GF-D8 (cell line): ENCODE measurements at regions not wholly inside any gene's neighbourhood (a gene's known extent, or its start where the extent isn't known, plus 50 kb on each side); places are given as distances from the start of the nearest gene placed in this dataset.
"Not testable (repeated sequence)": the region's sequence is repeated elsewhere in the genome, so short reads cannot be mapped to it uniquely, and the experiment has no call there.

Experiments used
- DNase-seq: peaks from one replicate; lab custom pipeline; 2025; lab: John Stamatoyannopoulos, UW

DNA sequence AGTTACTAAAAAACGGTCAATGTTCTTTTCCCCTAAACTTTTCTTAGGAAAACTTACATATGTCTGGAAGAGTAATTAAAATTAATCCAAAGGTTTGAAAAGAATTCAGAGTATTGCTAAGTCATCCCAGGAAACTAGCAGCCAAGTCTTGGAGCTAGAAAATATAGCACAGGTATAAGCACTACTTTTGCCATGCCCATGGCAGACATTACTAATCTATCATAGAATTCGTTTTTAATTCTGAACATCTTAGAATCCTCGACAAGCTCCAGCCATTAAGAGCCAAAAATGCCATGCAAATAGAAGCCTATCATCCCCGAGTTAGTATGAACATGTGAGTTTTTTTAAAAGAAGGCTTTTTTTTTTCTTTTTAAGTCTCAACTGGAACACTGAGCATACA is 395.0 kb downstream of the ZEB2 start:
- no peak for DNase-seq

DNA sequence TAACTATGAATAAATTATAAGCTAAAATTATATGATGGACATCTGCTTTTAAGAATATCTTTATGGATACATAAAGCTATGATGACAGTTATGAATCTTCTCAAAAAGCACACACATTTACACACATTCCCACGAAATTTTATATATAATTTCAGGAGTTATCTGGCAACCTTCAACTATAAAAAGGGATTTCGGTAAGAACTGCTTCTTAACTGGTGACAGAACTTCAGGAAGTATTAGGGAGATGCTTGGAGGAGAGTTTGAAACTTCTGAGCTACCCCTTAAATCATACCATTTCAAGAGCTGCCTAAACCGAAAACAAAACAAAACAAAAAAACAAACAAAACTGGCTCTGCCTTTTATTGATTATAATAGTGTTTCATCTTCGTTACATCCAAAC is 399.4 kb downstream of the ZEB2 start:
- DNase-seq, result no peak

DNA sequence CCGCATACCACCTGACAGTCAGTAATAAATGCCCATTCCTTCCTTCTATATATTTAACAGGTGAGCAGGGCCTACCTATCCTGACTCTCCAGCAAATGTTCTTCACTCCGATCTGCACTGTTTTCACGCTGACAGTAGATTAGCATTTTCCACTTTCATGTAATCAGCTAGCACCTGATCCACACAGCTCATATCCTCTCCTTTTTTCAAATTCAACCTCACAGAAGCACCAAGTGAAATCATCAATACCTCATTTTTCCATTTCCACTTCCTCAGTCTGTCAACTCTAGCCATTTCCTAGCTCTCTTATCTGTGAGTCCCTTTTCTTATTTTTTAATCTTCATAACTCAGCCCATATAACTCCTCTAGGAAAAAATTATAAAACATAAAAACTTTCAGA is 402.8 kb downstream of the ZEB2 start:
- no peak for DNase-seq

DNA sequence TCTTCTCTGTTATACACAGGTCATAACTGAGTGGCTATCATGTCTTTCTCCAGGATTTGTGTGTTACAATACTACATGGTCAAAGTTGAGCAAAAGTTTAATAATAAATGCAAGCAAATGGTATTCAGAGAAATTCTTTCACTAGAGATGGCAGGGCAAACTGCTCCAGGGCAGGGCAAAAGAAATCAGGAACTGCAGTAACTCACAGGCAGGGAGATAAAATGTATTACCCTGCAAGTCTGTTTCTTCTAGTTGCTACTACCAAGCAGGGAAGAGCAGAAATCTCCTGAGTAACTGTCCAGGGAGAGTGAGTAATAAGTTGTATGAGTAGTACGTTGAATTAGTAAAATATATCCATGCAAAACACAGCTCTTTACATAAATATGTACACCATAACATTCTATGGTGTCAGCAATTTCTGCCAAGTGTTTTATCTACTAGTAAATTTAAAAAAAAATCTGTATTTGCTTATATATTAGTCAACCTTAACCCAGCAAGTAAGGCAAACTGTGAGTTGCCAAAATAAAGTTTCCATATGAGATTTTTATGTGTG is 404.1 kb downstream of the ZEB2 start:
- no peak for DNase-seq

DNA sequence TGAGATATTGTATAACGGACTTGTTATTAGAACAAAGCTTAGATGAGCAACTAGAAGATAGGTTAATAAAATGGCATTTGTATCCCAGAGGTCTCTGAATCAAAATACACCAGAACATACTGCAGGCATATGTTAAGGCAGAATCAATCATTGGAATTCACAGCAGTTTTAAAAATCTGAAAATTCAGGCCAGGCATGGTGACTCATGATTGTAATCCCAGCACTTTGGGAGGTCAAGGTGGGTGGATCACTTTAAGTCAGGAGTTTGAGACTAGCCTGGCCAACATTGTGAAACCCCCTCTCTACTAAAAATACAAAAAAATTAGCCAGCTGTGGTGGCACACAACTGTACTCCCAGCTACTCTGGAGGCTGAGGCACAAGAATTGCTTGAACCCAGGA is 405.2 kb downstream of the ZEB2 start:
- DNase-seq, result no peak

DNA sequence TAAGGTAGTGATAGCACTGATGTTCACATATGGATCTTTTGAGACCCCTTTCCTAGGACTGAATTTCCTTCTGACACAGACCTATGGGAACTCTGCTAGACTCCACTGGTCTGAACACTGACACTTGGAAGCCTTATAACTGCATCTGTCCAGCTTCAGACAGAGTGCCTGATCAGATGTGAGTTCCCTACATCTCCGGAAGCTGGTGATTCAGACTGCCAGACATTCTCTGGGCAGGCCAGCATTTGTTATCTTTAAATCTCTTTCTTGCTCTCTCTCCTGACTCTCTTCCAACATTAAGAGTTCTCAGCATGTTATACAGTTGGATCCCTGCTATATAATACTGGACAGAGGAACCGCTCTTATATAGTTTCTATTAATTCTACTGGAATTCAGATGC is 408.5 kb downstream of the ZEB2 start:
- no peak for DNase-seq

DNA sequence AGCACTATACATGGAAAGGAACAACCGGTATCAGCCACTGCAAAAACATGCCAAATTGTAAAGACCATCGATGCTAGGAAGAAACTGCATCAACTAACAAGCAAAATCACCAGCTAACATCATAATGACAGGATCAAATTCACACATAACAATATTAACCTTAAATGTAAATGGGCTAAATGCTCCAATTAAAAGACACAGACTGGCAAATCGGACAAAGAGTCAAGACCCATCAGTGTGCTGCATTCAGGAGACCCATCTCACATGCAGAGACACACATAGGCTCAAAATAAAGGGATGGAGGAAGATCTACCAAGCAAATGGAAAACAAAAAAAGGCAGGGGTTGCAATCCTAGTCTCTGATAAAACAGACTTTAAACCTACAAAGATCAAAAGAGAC is 413.8 kb downstream of the ZEB2 start:
- not testable (repeated sequence) for DNase-seq

DNA sequence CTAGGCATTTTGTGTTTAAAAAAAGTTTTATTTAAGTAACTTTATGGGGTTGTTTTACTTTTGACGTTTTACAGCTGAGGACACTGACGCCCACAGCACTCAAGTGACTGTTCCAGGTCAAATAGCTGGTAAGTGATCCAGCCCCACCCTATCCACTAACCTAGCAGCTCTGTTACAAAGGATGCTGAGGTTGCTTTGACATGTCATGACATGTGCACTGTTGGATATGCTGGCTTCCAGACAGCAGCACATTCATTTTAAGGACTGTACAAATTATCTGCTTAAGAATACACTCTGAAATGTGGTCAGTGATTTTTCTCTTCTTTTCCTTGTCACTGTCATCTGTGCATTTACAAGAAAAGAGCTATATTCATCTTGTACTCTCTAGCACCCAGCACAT is 417.5 kb downstream of the ZEB2 start:
- DNase-seq, result no peak

DNA sequence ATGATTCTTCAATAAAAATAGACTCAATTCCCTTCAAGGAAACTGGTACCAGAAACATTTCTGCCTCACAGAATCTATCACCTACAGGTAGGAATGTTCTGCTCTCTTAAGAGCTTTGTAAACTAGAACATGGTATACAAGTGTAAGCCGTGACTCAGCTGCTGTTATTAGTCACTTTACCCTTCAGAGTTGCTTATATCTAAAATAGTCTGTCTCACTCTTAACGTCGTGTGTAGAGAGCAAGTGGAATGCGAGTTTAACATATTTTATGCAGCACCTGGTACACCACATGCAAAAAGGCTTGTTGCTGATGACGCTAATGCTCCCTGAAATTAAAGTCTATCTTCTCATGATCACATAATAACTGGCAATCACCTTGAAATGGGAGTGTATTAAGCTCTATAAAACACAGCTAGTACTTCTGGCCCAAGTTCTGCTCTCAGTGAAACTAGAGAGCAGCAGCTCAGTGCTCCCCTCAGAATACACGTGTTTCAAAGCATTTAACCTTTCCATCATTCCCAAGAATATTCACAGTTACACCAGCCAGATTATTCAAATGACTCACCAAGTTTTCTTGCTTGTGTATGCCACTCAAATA is 420.0 kb downstream of the ZEB2 start:
- DNase-seq, result no peak

DNA sequence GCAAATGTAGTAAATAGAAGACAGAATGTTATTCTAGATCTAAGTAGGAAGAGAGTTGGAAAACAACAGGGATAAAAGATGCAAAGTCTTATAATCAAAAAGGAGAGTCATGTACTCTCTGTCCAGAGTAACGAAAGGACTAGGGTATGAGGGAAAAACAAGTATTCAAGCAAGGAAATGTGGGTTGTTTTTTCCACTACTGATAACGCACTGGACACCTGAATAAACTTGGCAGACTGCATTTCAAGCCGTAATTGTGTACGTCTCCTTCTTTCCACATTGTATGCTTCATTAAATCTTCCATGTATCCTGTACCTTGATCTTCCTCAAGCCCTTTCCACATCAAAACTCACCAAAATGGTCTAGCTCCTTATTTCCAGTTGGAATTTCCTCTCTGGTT is 420.6 kb downstream of the ZEB2 start:
- DNase-seq, result no peak

DNA sequence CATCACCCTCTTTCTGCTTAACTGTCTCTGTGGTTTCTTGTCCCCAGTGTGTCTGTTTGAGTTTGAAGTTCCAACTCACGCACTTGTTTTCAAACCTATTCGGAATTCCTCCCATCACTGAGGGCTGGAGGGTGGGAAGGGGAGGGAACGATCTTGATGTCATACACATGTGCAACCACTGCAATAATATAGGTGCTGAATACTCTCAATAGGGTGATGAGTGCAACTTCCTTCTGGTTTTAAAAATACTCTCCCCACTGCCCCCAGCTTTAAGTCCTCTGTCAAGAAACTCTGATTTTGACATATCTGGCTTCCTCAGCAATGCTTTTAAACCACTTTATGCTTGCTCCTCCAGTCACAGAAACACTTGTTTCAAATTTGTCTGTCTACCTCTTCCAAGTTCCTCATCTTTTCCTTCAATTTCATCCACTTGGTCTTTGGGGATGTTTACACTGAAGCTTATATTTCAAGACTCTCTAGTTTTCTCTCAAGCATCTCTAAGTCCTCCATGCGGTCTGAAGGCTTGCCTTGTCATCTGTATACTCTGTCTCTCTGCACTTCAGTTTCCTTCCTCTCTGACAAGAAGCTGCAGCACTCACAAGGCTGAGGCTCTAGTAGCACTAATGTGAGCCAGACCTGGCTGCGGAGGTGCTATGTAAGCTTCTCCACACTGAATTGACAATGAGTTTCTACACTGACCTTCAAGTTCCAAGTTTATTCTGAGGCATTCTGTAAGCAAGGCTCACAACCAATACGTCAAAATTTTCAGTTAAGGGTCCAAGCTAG is 422.3 kb downstream of the ZEB2 start:
- DNase-seq, result no peak

DNA sequence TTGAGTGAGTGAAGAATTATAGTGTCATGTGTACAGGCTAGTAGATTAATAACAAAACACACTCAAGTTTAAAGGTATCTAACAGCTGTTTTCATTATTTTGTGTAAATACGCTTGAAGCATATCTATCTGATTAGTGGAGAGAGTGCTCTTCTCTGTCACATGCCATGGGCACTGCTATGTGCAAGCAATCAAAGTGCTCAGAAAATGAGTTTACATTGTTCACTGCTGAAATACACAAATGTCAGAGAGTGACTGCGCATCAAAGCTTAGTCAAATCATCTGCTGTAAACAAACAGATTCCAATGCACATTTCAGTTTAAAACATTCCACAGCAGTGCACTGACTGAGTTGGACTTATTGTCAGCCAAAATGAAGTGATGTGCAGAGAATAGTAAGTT is 423.4 kb downstream of the ZEB2 start:
- no peak for DNase-seq

DNA sequence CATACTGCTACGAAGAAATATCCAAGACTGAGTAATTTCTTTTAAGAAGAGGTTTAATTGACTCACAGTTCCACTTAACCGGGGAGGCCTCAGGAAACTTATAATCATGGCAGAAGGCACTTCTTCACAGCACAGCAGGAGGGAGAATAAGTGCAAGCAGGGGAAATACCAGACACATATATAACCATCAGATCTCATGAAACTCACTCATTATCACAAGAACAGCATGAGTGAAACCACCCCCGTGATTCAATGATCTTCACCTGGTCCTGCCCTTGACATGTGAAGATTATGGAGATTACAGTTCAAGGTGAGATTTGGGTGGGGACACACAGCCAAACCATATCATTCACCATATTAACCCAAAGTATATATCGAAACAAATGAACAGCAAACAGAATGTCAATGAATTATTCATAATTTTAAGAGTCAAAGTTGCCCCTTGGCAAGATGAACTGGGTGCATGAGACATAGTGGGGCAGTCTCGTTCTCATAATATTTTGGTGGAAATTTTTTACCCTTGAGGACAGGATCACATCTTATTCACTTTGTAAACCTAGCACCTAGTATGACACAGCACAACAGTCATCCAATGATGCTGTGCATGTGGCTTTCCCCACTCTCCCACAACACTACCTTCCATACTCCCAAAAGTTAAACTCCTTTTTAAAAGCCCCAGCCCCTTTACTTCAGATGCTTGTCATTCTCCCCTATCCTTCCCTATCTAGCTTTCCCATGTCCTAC is 425.3 kb downstream of the ZEB2 start:
- no peak for DNase-seq

DNA sequence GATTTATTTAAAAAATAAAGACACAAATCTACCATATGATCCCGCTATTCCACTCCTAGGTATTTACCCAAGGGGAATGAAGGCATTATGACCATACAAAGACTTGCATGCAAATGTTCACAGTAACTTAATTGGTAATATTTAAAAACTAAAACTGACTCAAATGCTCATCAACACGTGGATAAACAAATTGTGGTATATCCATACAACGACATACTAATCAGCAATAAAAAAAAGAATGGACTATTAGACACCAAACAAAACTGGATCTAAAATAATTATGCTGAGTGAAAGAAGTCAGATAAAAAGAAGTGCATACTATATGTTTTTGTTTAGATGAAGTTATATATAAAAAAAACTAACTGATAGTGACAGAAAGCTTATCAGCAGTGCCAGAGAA is 428.3 kb downstream of the ZEB2 start:
- no peak for DNase-seq

DNA sequence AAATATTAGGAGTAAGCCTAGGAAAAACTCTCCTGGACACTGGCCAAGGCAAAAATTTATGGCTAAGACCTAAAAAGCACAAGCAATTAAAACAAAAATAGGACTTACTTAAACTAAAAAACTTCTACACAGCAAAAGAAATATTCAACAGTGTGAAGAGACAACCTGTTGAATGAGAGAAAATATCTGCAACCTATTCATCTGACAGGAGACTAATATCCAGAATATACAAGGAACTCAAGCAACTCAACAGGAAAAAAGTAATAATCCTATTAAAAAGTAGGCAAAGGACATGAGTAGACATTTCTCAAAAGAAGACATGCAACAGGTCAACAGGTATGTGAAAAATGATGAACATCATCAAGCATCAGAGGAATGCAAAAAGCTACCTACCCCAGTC is 431.1 kb downstream of the ZEB2 start:
- no peak for DNase-seq

DNA sequence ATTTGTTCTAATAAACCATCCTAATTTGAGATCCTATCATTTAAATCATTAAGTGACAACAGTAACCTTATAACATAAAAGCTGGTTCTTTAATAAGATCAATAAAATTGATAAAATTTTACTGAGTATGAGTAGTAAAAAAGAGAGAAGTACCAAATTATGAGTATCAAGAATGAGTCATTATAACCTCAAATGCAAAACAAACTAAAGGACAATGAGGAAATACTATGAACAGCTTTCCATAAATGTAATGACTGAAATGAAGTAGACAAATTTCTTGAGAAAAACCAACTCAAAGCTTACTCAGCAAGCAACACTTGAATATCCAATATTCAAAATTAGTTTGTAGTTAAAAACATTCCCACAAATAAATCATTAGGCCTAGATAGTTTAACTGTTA is 433.0 kb downstream of the ZEB2 start:
- DNase-seq, result no peak

DNA sequence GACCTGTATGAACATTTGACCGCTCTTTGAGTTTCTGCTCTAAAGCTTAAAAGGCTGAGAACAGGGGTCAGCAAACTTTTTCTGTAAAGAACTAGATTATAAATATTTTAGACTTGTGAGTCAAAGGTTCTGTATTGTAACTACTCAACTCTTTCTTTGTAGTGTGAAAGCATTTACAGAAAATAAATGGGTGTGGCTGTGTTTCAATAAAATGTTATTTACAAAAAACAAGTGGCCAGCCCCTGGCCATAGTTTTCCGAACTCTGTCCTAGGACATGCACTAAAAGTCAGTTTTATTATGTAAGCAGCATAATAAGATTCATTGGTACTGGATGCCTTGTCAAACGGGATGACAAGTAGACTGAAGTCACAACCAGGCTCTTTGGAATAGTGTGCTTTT is 434.9 kb downstream of the ZEB2 start:
- no peak for DNase-seq

DNA sequence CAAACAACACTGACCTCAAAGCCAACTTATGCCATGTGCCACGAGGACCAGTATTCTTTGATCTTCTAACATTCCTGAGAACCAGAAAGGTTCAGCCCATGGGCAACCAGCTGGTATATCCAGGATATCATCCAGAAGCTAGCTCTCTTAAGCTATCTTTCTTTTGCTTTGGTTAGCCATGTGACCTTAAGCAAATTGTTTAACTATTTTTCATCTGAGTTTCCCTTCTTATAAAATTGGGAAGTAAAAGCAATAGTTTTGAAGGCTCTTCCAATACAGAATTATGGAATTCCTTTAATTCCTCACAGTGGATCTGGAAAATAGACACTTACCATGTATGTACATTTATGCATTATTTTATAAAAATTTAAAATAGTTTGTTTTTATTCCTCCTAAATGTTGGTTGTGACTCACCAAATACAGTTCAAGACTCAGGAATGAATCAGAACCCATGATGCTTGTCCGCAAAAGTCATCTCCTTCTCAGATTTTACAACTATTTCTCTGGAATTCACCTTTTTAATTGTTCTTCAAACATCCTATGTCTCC is 435.7 kb downstream of the ZEB2 start:
- no peak for DNase-seq

DNA sequence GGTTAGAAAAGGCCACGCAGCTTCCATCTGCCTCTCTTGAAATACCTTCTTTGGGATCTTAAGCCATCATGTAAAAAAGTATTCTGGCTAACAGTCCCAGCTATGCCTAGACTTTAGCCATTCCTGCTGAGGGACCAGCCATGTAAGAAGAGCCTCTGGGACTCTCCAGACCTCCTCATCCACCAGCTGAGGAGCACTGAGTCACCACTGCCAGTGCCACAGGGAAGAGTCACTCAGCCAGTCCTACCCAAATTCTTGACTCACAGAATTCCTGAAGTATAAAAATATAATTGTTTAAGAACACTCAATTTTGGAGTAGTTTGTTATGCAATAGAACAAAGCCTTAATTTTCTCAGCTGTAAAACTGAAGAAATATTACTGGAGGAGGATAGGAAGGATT is 436.7 kb downstream of the ZEB2 start:
- DNase-seq, result no peak

DNA sequence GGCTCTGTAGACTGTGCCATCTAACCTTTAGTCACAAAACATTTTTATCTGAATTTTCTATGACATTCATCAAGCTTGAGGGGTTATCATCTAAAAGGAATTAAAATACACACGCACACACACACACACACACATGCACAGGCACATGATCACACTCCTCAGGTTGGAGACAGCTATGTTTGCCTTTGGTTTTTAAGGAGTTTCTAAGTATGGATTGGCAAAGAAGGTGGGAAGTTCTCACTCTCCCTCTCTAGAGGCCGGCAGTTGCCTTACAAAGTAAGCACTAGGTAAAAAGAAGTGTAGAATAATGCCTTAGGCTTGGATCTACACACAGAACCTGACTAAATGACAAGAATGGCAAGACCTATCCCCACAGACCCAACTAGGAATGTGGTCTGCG is 437.1 kb downstream of the ZEB2 start:
- DNase-seq, result no peak

DNA sequence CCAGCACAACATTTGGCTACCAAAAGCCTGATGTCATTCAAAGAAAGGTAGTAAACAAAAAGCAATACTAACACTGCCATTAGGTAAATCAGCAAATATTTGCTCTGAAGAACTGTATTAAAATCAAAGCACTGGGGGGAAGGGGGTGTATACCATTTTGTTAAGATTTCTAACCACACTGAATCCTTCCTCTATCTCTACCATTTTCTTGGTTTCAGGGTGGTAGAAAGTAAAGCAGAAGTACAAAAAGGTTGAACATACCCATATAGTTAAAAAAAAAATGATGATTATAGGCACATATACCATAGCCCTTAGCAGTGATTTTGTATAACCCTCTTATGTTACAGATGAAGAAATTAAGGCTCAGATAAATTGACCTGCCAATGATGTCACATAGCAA is 437.6 kb downstream of the ZEB2 start:
- DNase-seq, result no peak

DNA sequence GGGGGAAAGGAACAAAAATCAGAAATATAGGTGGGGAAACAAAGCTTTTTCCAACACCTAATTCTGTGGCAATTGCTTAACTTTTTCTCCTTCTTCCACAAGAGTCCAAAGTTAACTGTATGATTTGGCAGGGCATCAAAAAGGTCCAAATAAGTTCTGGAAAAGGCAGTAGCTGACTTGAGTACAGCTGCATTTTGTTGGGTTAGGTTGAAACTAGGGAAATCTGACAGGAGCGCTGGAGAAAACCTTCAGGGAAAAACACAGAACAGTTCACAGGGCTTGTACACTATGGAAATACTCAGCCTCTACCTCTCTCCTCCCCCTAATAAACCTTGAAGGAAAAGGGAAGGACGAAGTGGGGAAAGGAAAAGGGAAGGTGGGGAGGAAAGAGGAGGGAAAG is 438.6 kb downstream of the ZEB2 start:
- DNase-seq, result no peak

DNA sequence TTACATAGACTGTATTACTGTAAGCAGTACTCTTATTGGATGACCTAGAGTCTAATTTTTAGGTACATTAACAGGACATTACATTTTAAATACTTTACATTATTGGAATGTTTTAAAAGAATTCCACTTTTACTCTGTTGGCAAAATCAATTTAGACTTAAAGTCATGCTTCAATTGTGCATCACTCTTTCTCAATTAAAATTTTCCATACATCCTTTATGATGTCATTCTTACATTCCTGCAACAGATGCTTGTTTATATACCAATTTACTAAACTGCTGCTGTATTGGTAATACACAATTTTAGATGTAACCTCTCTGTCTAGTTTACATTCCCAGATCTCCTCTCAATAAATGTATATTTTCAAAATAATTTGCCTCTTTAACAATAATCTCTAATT is 440.1 kb downstream of the ZEB2 start:
- no peak for DNase-seq
